ENCODE measurements at regions not wholly inside any gene's neighbourhood (a gene's known extent, or its start where the extent isn't known, plus 50 kb on each side); places are given as distances from the start of the nearest gene placed in this dataset.

- DNase-seq = no peak
Observed at GRCh38 chr7:10192074-10192473, 781.6 kb upstream of the PHF14 start.

GRCh38 chr7:10205696-10206095 is 768.0 kb upstream of the PHF14 start:
- DNase-seq = no peak

GRCh38 chr7:10210000-10210399 is 763.7 kb upstream of the PHF14 start:
- no peak for DNase-seq

- no peak for DNase-seq
Observed at GRCh38 chr7:10211016-10211415, 762.7 kb upstream of the PHF14 start.

- DNase-seq = no peak
Observed at GRCh38 chr7:10211861-10212260, 761.8 kb upstream of the PHF14 start.

GRCh38 chr7:10212649-10213048 is 761.0 kb upstream of the PHF14 start:
- DNase-seq = no peak

GRCh38 chr7:10216462-10216861 is 757.2 kb upstream of the PHF14 start:
- no peak for DNase-seq

GRCh38 chr7:10221084-10221483 is 752.6 kb upstream of the PHF14 start:
- no peak for DNase-seq

GRCh38 chr7:10222976-10223375 is 750.7 kb upstream of the PHF14 start:
- DNase-seq = no peak

GRCh38 chr7:10225275-10225674 is 748.4 kb upstream of the PHF14 start:
- no peak for DNase-seq

GRCh38 chr7:10237306-10237705 is 736.4 kb upstream of the PHF14 start:
- DNase-seq = no peak

GRCh38 chr7:10238641-10239040 is 735.0 kb upstream of the PHF14 start:
- DNase-seq = no peak

- no peak for DNase-seq
Observed at GRCh38 chr7:10239695-10240345, 733.9 kb upstream of the PHF14 start.

GRCh38 chr7:10245406-10245805 is 728.3 kb upstream of the PHF14 start:
- no peak for DNase-seq

- no peak for DNase-seq
Observed at GRCh38 chr7:10257438-10257837, 716.2 kb upstream of the PHF14 start.

GRCh38 chr7:10266976-10267375 is 706.7 kb upstream of the PHF14 start:
- no peak for DNase-seq

- no peak for DNase-seq
Observed at GRCh38 chr7:10268034-10268433, 705.6 kb upstream of the PHF14 start.

- DNase-seq = no peak
Observed at GRCh38 chr7:10282909-10283308, 690.8 kb upstream of the PHF14 start.

- DNase-seq = no peak
Observed at GRCh38 chr7:10284001-10284400, 689.7 kb upstream of the PHF14 start.

- no peak for DNase-seq
Observed at GRCh38 chr7:10299384-10299783, 674.3 kb upstream of the PHF14 start.

GRCh38 chr7:10300577-10300976 is 673.1 kb upstream of the PHF14 start:
- DNase-seq = no peak

- no peak for DNase-seq
Observed at GRCh38 chr7:10308276-10308675, 665.4 kb upstream of the PHF14 start.

GRCh38 chr7:10312942-10313341 is 660.7 kb upstream of the PHF14 start:
- DNase-seq = no peak

GRCh38 chr7:10315881-10316280 is 657.8 kb upstream of the PHF14 start:
- DNase-seq = no peak

GRCh38 chr7:10316488-10316887 is 657.2 kb upstream of the PHF14 start:
- no peak for DNase-seq

GRCh38 chr7:10325395-10325794 is 648.3 kb upstream of the PHF14 start:
- DNase-seq = no peak

All from stimulated activated CD4-positive, alpha-beta T cell treated with anti-CD3 and anti-CD28 coated beads, Interleukin-4, amount 100 ng/mL, for 24 hours (primary cell).